ENCODE measurements at regions not wholly inside any gene's neighbourhood (a gene's known extent, or its start where the extent isn't known, plus 50 kb on each side); places are given as distances from the start of the nearest gene placed in this dataset.

DNA sequence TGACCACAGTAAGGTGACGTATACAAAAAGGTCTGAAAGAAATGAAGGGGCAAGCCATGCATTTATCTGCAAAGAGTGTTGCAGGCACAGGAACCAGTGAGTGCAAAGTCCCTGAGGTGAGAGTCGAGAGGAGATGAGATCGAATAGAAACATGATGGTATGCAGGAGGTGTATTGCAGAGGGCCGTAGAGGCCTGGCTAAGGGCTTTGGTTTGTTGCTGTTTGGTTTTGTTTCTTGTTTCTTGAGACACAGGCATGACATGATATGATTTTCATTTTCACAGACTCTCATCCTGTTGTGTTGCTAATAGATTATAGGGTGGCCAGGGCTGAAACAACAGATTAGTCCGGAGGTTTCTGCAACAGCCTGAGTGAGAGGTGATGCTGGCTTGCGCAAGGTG is 80.4 kb downstream of the HSPH1 start:
- CTCF ChIA-PET: no interaction called here
- H3K27ac Mint-ChIP-seq (ENCODE audit: unreplicated experiment): no peak overlapping the region
- TF ChIP-seq, protein P1, sequence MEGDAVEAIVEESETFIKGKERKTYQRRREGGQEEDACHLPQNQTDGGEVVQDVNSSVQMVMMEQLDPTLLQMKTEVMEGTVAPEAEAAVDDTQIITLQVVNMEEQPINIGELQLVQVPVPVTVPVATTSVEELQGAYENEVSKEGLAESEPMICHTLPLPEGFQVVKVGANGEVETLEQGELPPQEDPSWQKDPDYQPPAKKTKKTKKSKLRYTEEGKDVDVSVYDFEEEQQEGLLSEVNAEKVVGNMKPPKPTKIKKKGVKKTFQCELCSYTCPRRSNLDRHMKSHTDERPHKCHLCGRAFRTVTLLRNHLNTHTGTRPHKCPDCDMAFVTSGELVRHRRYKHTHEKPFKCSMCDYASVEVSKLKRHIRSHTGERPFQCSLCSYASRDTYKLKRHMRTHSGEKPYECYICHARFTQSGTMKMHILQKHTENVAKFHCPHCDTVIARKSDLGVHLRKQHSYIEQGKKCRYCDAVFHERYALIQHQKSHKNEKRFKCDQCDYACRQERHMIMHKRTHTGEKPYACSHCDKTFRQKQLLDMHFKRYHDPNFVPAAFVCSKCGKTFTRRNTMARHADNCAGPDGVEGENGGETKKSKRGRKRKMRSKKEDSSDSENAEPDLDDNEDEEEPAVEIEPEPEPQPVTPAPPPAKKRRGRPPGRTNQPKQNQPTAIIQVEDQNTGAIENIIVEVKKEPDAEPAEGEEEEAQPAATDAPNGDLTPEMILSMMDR (IDR thresholded peaks at IDR 0.05; ENCODE audit: insufficient read depth in 1 of 2, low read depth in 1 of 2, low read length in 1 of 2, severe bottlenecking in 1 of 2, unreplicated experiment in 1 of 2): no peak
- no peaks in the 10 kb centered on the region for H3K36me3 ChIP-seq (ENCODE audit: control insufficient read depth, insufficient read depth, low read length)
- H3K4me1 ChIP-seq: no peaks in the 10 kb centered on the region
- H3K4me1 Mint-ChIP-seq (ENCODE audit: low read depth, unreplicated experiment): no peaks in the 10 kb centered on the region
- H3K9me3 ChIP-seq: no peaks in the 10 kb centered on the region
- no peak overlapping the region for H3K4me3 ChIP-seq (ENCODE audit: low read depth, low read length)
- no TSS peak for BruUV-seq (replicated peaks)
- no peaks in the 10 kb centered on the region for H3K36me3 Mint-ChIP-seq (ENCODE audit: insufficient read depth, unreplicated experiment)
- no peak overlapping the region for H3K4me3 Mint-ChIP-seq (ENCODE audit: unreplicated experiment)
- intact Hi-C loops (cut with micrococcal nuclease; ENCODE audit: unreplicated experiment): no loop called here
- POLR2A ChIA-PET: no interaction called here
- H3K9me3 Mint-ChIP-seq (ENCODE audit: unreplicated experiment): no peaks in the 10 kb centered on the region
- no peak for DNase-seq
- H3K27me3 Mint-ChIP-seq (ENCODE audit: insufficient read depth, unreplicated experiment): peaks cover 16% of the 10 kb centered on the region
- H3K27me3 ChIP-seq (replicated peaks; ENCODE audit: control insufficient read depth, insufficient read depth, low read length): peaks cover 2% of the 10 kb centered on the region; the same call in 1 of the 2 replicates

DNA sequence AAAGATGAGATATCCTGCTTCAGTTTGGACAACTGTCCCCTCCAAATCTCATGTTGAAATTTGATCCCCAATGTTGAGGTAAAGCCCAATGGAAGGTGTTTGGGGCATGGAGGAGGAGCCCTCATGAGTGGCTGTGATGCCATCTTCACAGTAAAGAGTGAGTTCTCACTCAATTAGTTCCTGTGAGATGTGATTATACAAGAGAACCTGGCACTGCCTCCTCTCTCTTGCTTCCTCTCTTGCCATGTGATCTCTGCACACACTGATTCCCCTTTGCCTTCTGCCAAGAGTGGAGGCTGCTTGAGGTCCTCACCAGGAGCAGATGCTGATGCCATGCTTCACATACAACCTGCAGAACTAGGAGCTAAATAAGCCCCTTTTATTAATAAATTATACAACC is 86.9 kb downstream of the HSPH1 start:
- BruUV-seq (replicated peaks): no TSS peak
- Mint-ChIP-seq H3K27me3 (ENCODE audit: insufficient read depth, unreplicated experiment) (peaks cover 7% of the 10 kb centered on the region), H3K36me3 (ENCODE audit: insufficient read depth, unreplicated experiment) (no peaks in the 10 kb centered on the region), H3K4me3 (ENCODE audit: unreplicated experiment) (no peak overlapping the region), H3K4me1 (ENCODE audit: low read depth, unreplicated experiment) (no peaks in the 10 kb centered on the region), H3K27ac (ENCODE audit: unreplicated experiment) (no peak overlapping the region), H3K9me3 (ENCODE audit: unreplicated experiment) (no peaks in the 10 kb centered on the region)
- no peak for DNase-seq
- TF ChIP-seq, protein P1 (IDR thresholded peaks at IDR 0.05; ENCODE audit: insufficient read depth in 1 of 2, low read depth in 1 of 2, low read length in 1 of 2, severe bottlenecking in 1 of 2, unreplicated experiment in 1 of 2): no peak
- intact Hi-C loops (cut with micrococcal nuclease; ENCODE audit: unreplicated experiment): no loop called here
- Histone ChIP-seq H3K27me3 (replicated peaks; ENCODE audit: control insufficient read depth, insufficient read depth, low read length) (no peaks in the 10 kb centered on the region; the same call in 1 of the 2 replicates), H3K4me3 (ENCODE audit: low read depth, low read length) (no peak overlapping the region), H3K36me3 (ENCODE audit: control insufficient read depth, insufficient read depth, low read length) (no peaks in the 10 kb centered on the region), H3K9me3 (no peaks in the 10 kb centered on the region), H3K4me1 (no peaks in the 10 kb centered on the region)
- ChIA-PET CTCF (interaction anchor here (1.0 kb wide), 1 partner anchor 30 kb away, joined by 3 read pairs; no protein-coding TSS in a partner anchor), POLR2A (no interaction called here)

DNA sequence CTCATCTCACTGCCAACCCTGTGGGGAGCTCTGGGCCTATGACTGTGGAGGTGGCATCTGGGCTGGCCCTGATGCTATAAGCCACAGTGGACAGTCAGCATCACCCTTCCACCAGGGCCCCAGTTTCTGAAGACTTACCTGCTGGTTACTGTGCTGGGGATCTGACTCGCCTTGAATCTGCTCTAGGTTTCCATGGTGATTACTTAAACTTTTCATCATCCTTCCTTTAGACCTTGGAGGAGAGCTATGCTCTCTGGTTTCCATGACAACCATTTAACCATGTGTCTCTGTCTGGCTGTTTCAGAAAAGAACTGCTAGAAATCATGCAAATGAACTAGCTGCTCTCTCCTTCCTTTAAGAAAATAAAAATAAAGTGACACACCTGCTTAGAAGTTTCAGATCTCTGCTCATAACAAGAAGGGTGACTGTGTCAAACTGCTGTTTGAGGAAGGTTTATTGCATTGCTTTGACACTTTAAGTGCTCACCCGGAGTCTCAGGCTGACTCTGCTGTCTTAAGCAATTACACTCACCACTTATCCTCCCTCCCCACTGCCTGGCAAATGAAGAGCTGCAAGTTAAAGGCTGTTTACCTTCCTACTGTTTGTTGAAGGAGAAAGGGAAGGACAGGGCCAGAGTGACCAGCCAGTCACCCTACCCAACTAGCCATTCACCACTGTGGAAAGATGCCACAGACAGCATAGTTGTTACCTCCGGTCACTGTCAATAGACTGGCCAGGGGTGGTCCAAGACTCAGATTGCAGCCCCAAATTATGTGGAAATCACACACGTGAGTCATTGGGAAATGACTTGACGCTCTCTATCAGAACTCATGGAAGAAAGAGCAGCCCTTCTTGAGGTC is 87.6 kb downstream of the HSPH1 start:
- BruUV-seq (replicated peaks): no TSS peak

More for the DNA sequence above, 87.6 kb downstream of the HSPH1 start:
- Mint-ChIP-seq H3K27ac (ENCODE audit: unreplicated experiment) (no peak overlapping the region), H3K4me3 (ENCODE audit: unreplicated experiment) (no peak overlapping the region), H3K36me3 (ENCODE audit: insufficient read depth, unreplicated experiment) (no peaks in the 10 kb centered on the region), H3K27me3 (ENCODE audit: insufficient read depth, unreplicated experiment) (peaks cover 7% of the 10 kb centered on the region), H3K4me1 (ENCODE audit: low read depth, unreplicated experiment) (no peaks in the 10 kb centered on the region), H3K9me3 (ENCODE audit: unreplicated experiment) (no peaks in the 10 kb centered on the region)
- CTCF ChIA-PET: interaction anchor here (1.0 kb wide), 1 partner anchor 29 kb away, joined by 3 read pairs; no protein-coding TSS in a partner anchor
- TF ChIP-seq, protein P1 (IDR thresholded peaks at IDR 0.05; ENCODE audit: insufficient read depth in 1 of 2, low read depth in 1 of 2, low read length in 1 of 2, severe bottlenecking in 1 of 2, unreplicated experiment in 1 of 2): no peak
- Histone ChIP-seq H3K36me3 (ENCODE audit: control insufficient read depth, insufficient read depth, low read length) (no peaks in the 10 kb centered on the region), H3K4me3 (ENCODE audit: low read depth, low read length) (no peak overlapping the region), H3K4me1 (no peaks in the 10 kb centered on the region), H3K9me3 (no peaks in the 10 kb centered on the region), H3K27me3 (replicated peaks; ENCODE audit: control insufficient read depth, insufficient read depth, low read length) (no peaks in the 10 kb centered on the region; the same call in 1 of the 2 replicates)
- intact Hi-C loops (cut with micrococcal nuclease; ENCODE audit: unreplicated experiment): no loop called here
- DNase-seq: no peak
- POLR2A ChIA-PET: no interaction called here
